ENCODE measurements at regions not wholly inside any gene's neighbourhood (a gene's known extent, or its start where the extent isn't known, plus 50 kb on each side); places are given as distances from the start of the nearest gene placed in this dataset.

GRCh38 chr1:232310541-232310940 lies 319.4 kb downstream of the SIPA1L2 start:
- Histone ChIP-seq H3K36me3 (ENCODE audit: control insufficient read depth in 1 of 2, insufficient read depth in 2 of 2, low read depth in 1 of 2, low read length in 2 of 2) (no peaks in the 10 kb centered on the region), H3K4ac (ENCODE audit: low read depth in 1 of 2, low read length in 2 of 2) (no peak overlapping the region), H3K27me3 (ENCODE audit: control insufficient read depth in 1 of 2, insufficient read depth in 1 of 2, low read length in 2 of 2) (peaks cover 0 to 3% of the 10 kb centered on the region in 2 experiments), H2AK5ac (ENCODE audit: low read length, severe bottlenecking) (no peak overlapping the region), H3K27ac (ENCODE audit: low read length, poor library complexity, severe bottlenecking) (no peak overlapping the region), H4K91ac (ENCODE audit: low read length) (no peak overlapping the region), H3K4me1 (ENCODE audit: control insufficient read depth, insufficient read depth, low read depth, low read length) (peaks cover 10% of the 10 kb centered on the region), H3K9me3 (ENCODE audit: control insufficient read depth, low read length) (peaks cover 5% of the 10 kb centered on the region), H3K9ac (ENCODE audit: low read length) (no peak overlapping the region), H2BK15ac (ENCODE audit: low read depth, poor library complexity, severe bottlenecking) (no peak overlapping the region), H3K4me3 (ENCODE audit: insufficient read depth in 1 of 2, low read depth in 1 of 2, low read length in 2 of 2) (no peak overlapping the region), H4K8ac (ENCODE audit: low read length) (no peak overlapping the region), H3K14ac (ENCODE audit: low read length in 2 of 2) (no peak overlapping the region), H2BK120ac (ENCODE audit: low read depth, low read length) (no peak overlapping the region), H3K18ac (ENCODE audit: low read depth in 1 of 2, low read length in 2 of 2) (no peak overlapping the region), H3K23ac (ENCODE audit: low read length in 2 of 2) (no peak overlapping the region), H3K4me2 (ENCODE audit: low read length, poor library complexity, severe bottlenecking) (no peak overlapping the region), H2BK5ac (ENCODE audit: low read depth, low read length, poor library complexity, severe bottlenecking) (no peak overlapping the region), H3K79me1 (replicated peaks; ENCODE audit: low read length, poor library complexity, severe bottlenecking) (no peaks in the 10 kb centered on the region), H2BK12ac (ENCODE audit: low read length in 2 of 2) (no peak overlapping the region), H2AFZ (ENCODE audit: low read depth, low read length) (no peak overlapping the region)
- 60% methylated on average over 5 of the region's 5 CpGs for WGBS
- no peak for DNase-seq

GRCh38 chr1:232308616-232309015 lies 321.3 kb downstream of the SIPA1L2 start:
- Histone ChIP-seq H2BK15ac (ENCODE audit: low read depth, poor library complexity, severe bottlenecking) (no peak overlapping the region), H3K27ac (ENCODE audit: low read length, poor library complexity, severe bottlenecking) (no peak overlapping the region), H2AK5ac (ENCODE audit: low read length, severe bottlenecking) (no peak overlapping the region), H4K91ac (ENCODE audit: low read length) (no peak overlapping the region), H2BK120ac (ENCODE audit: low read depth, low read length) (no peak overlapping the region), H3K4ac (ENCODE audit: low read depth in 1 of 2, low read length in 2 of 2) (no peak overlapping the region), H3K18ac (ENCODE audit: low read depth in 1 of 2, low read length in 2 of 2) (peak overlapping the region in 1 of 2 experiments; percentile 18), H3K14ac (ENCODE audit: low read length in 2 of 2) (no peak overlapping the region), H4K8ac (ENCODE audit: low read length) (no peak overlapping the region), H3K79me1 (replicated peaks; ENCODE audit: low read length, poor library complexity, severe bottlenecking) (no peaks in the 10 kb centered on the region), H3K9me3 (ENCODE audit: control insufficient read depth, low read length) (peaks cover 5% of the 10 kb centered on the region), H3K4me2 (ENCODE audit: low read length, poor library complexity, severe bottlenecking) (no peak overlapping the region), H3K23ac (ENCODE audit: low read length in 2 of 2) (no peak overlapping the region), H2BK5ac (ENCODE audit: low read depth, low read length, poor library complexity, severe bottlenecking) (no peak overlapping the region), H2AFZ (ENCODE audit: low read depth, low read length) (no peak overlapping the region), H3K4me3 (ENCODE audit: insufficient read depth in 1 of 2, low read depth in 1 of 2, low read length in 2 of 2) (no peak overlapping the region), H3K4me1 (ENCODE audit: control insufficient read depth, insufficient read depth, low read depth, low read length) (peaks cover 10% of the 10 kb centered on the region), H3K36me3 (ENCODE audit: control insufficient read depth in 1 of 2, insufficient read depth in 2 of 2, low read depth in 1 of 2, low read length in 2 of 2) (no peaks in the 10 kb centered on the region), H3K9ac (ENCODE audit: low read length) (no peak overlapping the region), H3K27me3 (ENCODE audit: control insufficient read depth in 1 of 2, insufficient read depth in 1 of 2, low read length in 2 of 2) (peaks cover 0 to 3% of the 10 kb centered on the region in 2 experiments), H2BK12ac (ENCODE audit: low read length in 2 of 2) (no peak overlapping the region)
- 65% methylated on average over 3 of the region's 3 CpGs for WGBS
- no peak for DNase-seq

- Histone ChIP-seq H3K18ac (ENCODE audit: low read depth in 1 of 2, low read length in 2 of 2) (peak overlapping the region; percentile 26 to 54), H3K79me1 (replicated peaks; ENCODE audit: low read length, poor library complexity, severe bottlenecking) (no peaks in the 10 kb centered on the region), H3K23ac (ENCODE audit: low read length in 2 of 2) (no peak overlapping the region), H2BK12ac (ENCODE audit: low read length in 2 of 2) (peak overlapping the region; percentile 49 to 76), H4K91ac (ENCODE audit: low read length) (peak overlapping the region; percentile 23), H2BK5ac (ENCODE audit: low read depth, low read length, poor library complexity, severe bottlenecking) (no peak overlapping the region), H2AFZ (ENCODE audit: low read depth, low read length) (no peak overlapping the region), H3K4ac (ENCODE audit: low read depth in 1 of 2, low read length in 2 of 2) (no peak overlapping the region), H3K14ac (ENCODE audit: low read length in 2 of 2) (peak overlapping the region in 1 of 2 experiments; percentile 88), H3K4me1 (ENCODE audit: control insufficient read depth, insufficient read depth, low read depth, low read length) (peaks cover 10% of the 10 kb centered on the region), H3K9me3 (ENCODE audit: control insufficient read depth, low read length) (no peaks in the 10 kb centered on the region), H3K4me2 (ENCODE audit: low read length, poor library complexity, severe bottlenecking) (no peak overlapping the region), H2BK120ac (ENCODE audit: low read depth, low read length) (peak overlapping the region; percentile 50), H3K27ac (ENCODE audit: low read length, poor library complexity, severe bottlenecking) (peak overlapping the region; percentile 0), H2AK5ac (ENCODE audit: low read length, severe bottlenecking) (peak overlapping the region; percentile 9), H4K8ac (ENCODE audit: low read length) (no peak overlapping the region), H3K27me3 (ENCODE audit: control insufficient read depth in 1 of 2, insufficient read depth in 1 of 2, low read length in 2 of 2) (peaks cover 0 to 3% of the 10 kb centered on the region in 2 experiments), H2BK15ac (ENCODE audit: low read depth, poor library complexity, severe bottlenecking) (no peak overlapping the region), H3K4me3 (ENCODE audit: insufficient read depth in 1 of 2, low read depth in 1 of 2, low read length in 2 of 2) (no peak overlapping the region), H3K9ac (ENCODE audit: low read length) (no peak overlapping the region), H3K36me3 (ENCODE audit: control insufficient read depth in 1 of 2, insufficient read depth in 2 of 2, low read depth in 1 of 2, low read length in 2 of 2) (no peaks in the 10 kb centered on the region)
- 63% methylated on average over 5 of the region's 5 CpGs for WGBS
- DNase-seq, result no peak
Observed at GRCh38 chr1:232307296-232308017, 322.5 kb downstream of the SIPA1L2 start.

- whole genome bisulfite sequencing, result 15% methylated on average over 8 of the region's 8 CpGs
- H3K23ac ChIP-seq (ENCODE audit: low read length in 2 of 2), result no peak overlapping the region
- H3K27me3 ChIP-seq (ENCODE audit: control insufficient read depth in 1 of 2, insufficient read depth in 1 of 2, low read length in 2 of 2), result peaks cover 0 to 3% of the 10 kb centered on the region in 2 experiments
- no peak overlapping the region for H2BK15ac ChIP-seq (ENCODE audit: low read depth, poor library complexity, severe bottlenecking)
- no peak overlapping the region for H3K9ac ChIP-seq (ENCODE audit: low read length)
- H3K4me1 ChIP-seq (ENCODE audit: control insufficient read depth, insufficient read depth, low read depth, low read length), result peaks cover 10% of the 10 kb centered on the region
- peak overlapping the region; percentile 0 for H3K4me2 ChIP-seq (ENCODE audit: low read length, poor library complexity, severe bottlenecking)
- peak; percentile 70 for DNase-seq
- H2BK5ac ChIP-seq (ENCODE audit: low read depth, low read length, poor library complexity, severe bottlenecking), result no peak overlapping the region
- no peak overlapping the region for H4K91ac ChIP-seq (ENCODE audit: low read length)
- peak overlapping the region; percentile 18 for H2AFZ ChIP-seq (ENCODE audit: low read depth, low read length)
- no peaks in the 10 kb centered on the region for H3K79me1 ChIP-seq (replicated peaks; ENCODE audit: low read length, poor library complexity, severe bottlenecking)
- H2AK5ac ChIP-seq (ENCODE audit: low read length, severe bottlenecking), result no peak overlapping the region
- no peak overlapping the region for H3K4me3 ChIP-seq (ENCODE audit: insufficient read depth in 1 of 2, low read depth in 1 of 2, low read length in 2 of 2)
- peak overlapping the region in 1 of 2 experiments; percentile 37 for H2BK12ac ChIP-seq (ENCODE audit: low read length in 2 of 2)
- no peaks in the 10 kb centered on the region for H3K9me3 ChIP-seq (ENCODE audit: control insufficient read depth, low read length)
- peak overlapping the region; percentile 34 for H3K27ac ChIP-seq (ENCODE audit: low read length, poor library complexity, severe bottlenecking)
- peak overlapping the region in 1 of 2 experiments; percentile 39 for H3K14ac ChIP-seq (ENCODE audit: low read length in 2 of 2)
- H4K8ac ChIP-seq (ENCODE audit: low read length), result no peak overlapping the region
- H3K4ac ChIP-seq (ENCODE audit: low read depth in 1 of 2, low read length in 2 of 2), result peak overlapping the region in 1 of 2 experiments; percentile 17
- no peaks in the 10 kb centered on the region for H3K36me3 ChIP-seq (ENCODE audit: control insufficient read depth in 1 of 2, insufficient read depth in 2 of 2, low read depth in 1 of 2, low read length in 2 of 2)
- no peak overlapping the region for H2BK120ac ChIP-seq (ENCODE audit: low read depth, low read length)
- H3K18ac ChIP-seq (ENCODE audit: low read depth in 1 of 2, low read length in 2 of 2), result peak overlapping the region in 1 of 2 experiments; percentile 77
Observed at GRCh38 chr1:232306269-232306961, 323.5 kb downstream of the SIPA1L2 start.

Data from mesenchymal stem cell (in vitro differentiated cells and primary cell).